ENCODE measurements at regions not wholly inside any gene's neighbourhood (a gene's known extent, or its start where the extent isn't known, plus 50 kb on each side); places are given as distances from the start of the nearest gene placed in this dataset.

GRCh38 chr11:134835561-134835960 is 423.5 kb upstream of the B3GAT1 start:
- TF ChIP-seq, protein P1, sequence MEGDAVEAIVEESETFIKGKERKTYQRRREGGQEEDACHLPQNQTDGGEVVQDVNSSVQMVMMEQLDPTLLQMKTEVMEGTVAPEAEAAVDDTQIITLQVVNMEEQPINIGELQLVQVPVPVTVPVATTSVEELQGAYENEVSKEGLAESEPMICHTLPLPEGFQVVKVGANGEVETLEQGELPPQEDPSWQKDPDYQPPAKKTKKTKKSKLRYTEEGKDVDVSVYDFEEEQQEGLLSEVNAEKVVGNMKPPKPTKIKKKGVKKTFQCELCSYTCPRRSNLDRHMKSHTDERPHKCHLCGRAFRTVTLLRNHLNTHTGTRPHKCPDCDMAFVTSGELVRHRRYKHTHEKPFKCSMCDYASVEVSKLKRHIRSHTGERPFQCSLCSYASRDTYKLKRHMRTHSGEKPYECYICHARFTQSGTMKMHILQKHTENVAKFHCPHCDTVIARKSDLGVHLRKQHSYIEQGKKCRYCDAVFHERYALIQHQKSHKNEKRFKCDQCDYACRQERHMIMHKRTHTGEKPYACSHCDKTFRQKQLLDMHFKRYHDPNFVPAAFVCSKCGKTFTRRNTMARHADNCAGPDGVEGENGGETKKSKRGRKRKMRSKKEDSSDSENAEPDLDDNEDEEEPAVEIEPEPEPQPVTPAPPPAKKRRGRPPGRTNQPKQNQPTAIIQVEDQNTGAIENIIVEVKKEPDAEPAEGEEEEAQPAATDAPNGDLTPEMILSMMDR (IDR thresholded peaks at IDR 0.05; ENCODE audit: low read depth, low read length, missing control alignments), result no peak
- no peak overlapping the region for H3K4me3 ChIP-seq (replicated peaks; ENCODE audit: low read depth, low read length)
- DNase-seq (ENCODE audit: extremely low read depth, low read depth), result no peak

DNA sequence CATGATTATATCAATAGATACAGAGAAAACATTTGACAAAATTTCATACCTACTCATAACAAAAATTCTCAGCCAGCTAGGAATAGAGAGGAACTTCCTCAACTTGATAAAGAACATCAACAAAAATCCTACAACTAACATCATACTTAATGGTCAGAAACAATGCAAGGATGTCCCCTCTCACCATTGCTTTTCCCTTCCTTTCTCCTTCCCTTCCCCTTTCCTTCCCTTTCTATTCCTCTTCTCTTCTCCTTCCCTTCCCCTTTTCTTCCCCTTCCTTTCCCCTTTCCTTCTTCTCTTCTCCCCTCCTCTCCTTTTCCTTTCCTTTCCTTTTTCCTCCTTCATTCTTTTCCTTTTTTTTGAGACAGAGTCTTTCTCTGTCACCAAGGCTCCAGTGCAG is 418.3 kb upstream of the B3GAT1 start:
- H3K4me3 ChIP-seq (replicated peaks; ENCODE audit: low read depth, low read length), result no peak overlapping the region
- DNase-seq (ENCODE audit: extremely low read depth, low read depth), result no peak
- TF ChIP-seq, protein P1 (IDR thresholded peaks at IDR 0.05; ENCODE audit: low read depth, low read length, missing control alignments), result no peak

GRCh38 chr11:134823970-134824369 is 411.9 kb upstream of the B3GAT1 start:
- no peak for DNase-seq (ENCODE audit: extremely low read depth, low read depth)
- TF ChIP-seq, protein P1 (IDR thresholded peaks at IDR 0.05; ENCODE audit: low read depth, low read length, missing control alignments), result no peak
- H3K4me3 ChIP-seq (replicated peaks; ENCODE audit: low read depth, low read length), result no peak overlapping the region

DNA sequence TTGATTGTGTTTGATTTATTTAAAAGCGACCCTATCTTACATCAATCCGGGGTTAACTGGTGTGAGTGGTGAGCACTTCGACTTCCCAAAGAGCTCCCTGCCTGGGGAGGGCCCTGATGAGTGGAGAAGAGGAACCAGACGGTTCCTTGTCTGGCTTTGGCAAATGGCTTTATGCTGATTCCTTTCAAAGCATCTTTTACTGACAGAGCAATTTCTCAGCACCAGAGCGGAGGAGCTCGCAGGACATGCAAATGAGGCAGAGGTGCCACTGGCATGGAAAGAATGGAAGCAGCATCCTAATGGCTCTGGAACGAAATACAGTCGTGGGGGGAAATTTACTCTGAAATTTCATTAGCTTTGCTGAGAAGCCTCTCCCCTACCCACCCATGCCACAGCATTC is 410.9 kb upstream of the B3GAT1 start:
- no peak for DNase-seq (ENCODE audit: extremely low read depth, low read depth)
- no peak overlapping the region for H3K4me3 ChIP-seq (replicated peaks; ENCODE audit: low read depth, low read length)
- TF ChIP-seq, protein P1 (IDR thresholded peaks at IDR 0.05; ENCODE audit: low read depth, low read length, missing control alignments), result no peak

DNA sequence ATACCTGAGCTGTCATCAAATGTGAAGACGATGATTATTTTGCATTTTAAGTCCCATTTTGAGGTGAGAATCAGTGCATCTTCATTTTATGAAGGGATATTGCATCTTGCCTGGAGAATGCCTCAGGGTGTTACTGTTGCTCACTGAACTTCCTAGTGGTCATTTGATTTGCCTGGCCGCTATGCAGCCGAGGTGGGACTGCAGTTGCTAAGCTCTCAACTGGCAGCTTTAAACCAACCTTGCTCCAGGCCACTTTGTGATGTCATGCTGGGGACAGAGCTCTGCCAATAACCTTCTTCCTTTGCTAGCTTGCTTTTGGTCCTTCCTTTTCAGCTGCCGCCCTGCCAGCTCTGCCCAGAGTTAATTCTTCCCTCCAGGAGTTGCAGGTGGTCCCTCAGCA is 409.4 kb upstream of the B3GAT1 start:
- no peak overlapping the region for H3K4me3 ChIP-seq (replicated peaks; ENCODE audit: low read depth, low read length)
- TF ChIP-seq, protein P1 (IDR thresholded peaks at IDR 0.05; ENCODE audit: low read depth, low read length, missing control alignments), result no peak
- no peak for DNase-seq (ENCODE audit: extremely low read depth, low read depth)

DNA sequence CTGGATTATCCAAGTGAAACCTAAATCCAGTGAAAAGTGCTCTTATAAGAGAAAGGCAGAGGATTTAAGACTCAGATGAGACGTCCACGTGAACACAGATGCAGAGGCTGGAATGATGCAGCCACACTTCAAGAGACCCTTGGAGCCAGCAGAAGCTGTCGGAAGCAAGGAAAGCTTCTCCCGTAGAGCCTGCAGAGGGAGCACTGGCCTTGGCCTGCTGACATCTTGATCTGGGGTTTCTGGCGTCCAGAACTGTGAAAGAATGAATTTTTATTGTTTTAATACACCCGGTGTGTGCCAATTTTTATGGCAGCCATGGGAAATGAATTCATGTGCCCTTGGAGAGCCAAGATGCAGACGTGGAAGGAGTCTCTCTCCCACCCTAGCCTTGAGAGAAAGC is 407.0 kb upstream of the B3GAT1 start:
- DNase-seq (ENCODE audit: extremely low read depth, low read depth), result no peak
- TF ChIP-seq, protein P1 (IDR thresholded peaks at IDR 0.05; ENCODE audit: low read depth, low read length, missing control alignments), result no peak
- H3K4me3 ChIP-seq (replicated peaks; ENCODE audit: low read depth, low read length), result no peak overlapping the region

- TF ChIP-seq, protein P1 (IDR thresholded peaks at IDR 0.05; ENCODE audit: low read depth, low read length, missing control alignments), result no peak
- no peak overlapping the region for H3K4me3 ChIP-seq (replicated peaks; ENCODE audit: low read depth, low read length)
- DNase-seq (ENCODE audit: extremely low read depth, low read depth), result no peak
Observed at GRCh38 chr11:134818516-134818915, 406.5 kb upstream of the B3GAT1 start.

Measured in HFF-Myc (cell line).